ENCODE measurements at regions not wholly inside any gene's neighbourhood (a gene's known extent, or its start where the extent isn't known, plus 50 kb on each side); places are given as distances from the start of the nearest gene placed in this dataset.
"Not testable (repeated sequence)": the region's sequence is repeated elsewhere in the genome, so short reads cannot be mapped to it uniquely, and the experiment has no call there.

GRCh38 chr3:99586701-99587100, 51.7 kb upstream of the COL8A1 start:
- DNase-seq (ENCODE audit: low read depth in 1 of 2, low spot score in 1 of 2), result no peak

GRCh38 chr3:99579965-99580364, 58.4 kb upstream of the COL8A1 start:
- no peak for DNase-seq (ENCODE audit: low read depth in 1 of 2, low spot score in 1 of 2)

GRCh38 chr3:99579246-99579645, 59.1 kb upstream of the COL8A1 start:
- DNase-seq (ENCODE audit: low read depth in 1 of 2, low spot score in 1 of 2), result no peak

- no peak for DNase-seq (ENCODE audit: low read depth in 1 of 2, low spot score in 1 of 2)
Measured at GRCh38 chr3:99578339-99578970, 59.9 kb upstream of the COL8A1 start.

GRCh38 chr3:99576904-99577559, 61.4 kb upstream of the COL8A1 start:
- DNase-seq (ENCODE audit: low read depth in 1 of 2, low spot score in 1 of 2), result no peak

- no peak for DNase-seq (ENCODE audit: low read depth in 1 of 2, low spot score in 1 of 2)
Measured at GRCh38 chr3:99575683-99576082, 62.7 kb upstream of the COL8A1 start.

- no peak for DNase-seq (ENCODE audit: low read depth in 1 of 2, low spot score in 1 of 2)
Measured at GRCh38 chr3:99570061-99570460, 68.3 kb upstream of the COL8A1 start.

- no peak for DNase-seq (ENCODE audit: low read depth in 1 of 2, low spot score in 1 of 2)
Measured at GRCh38 chr3:99568663-99569335, 69.6 kb upstream of the COL8A1 start.

GRCh38 chr3:99565331-99565730, 73.1 kb upstream of the COL8A1 start:
- no peak for DNase-seq (ENCODE audit: low read depth in 1 of 2, low spot score in 1 of 2)

- DNase-seq (ENCODE audit: low read depth in 1 of 2, low spot score in 1 of 2), result no peak
Measured at GRCh38 chr3:99562990-99563607, 75.3 kb upstream of the COL8A1 start.

- DNase-seq (ENCODE audit: low read depth in 1 of 2, low spot score in 1 of 2), result no peak
Measured at GRCh38 chr3:99562138-99562537, 76.3 kb upstream of the COL8A1 start.

GRCh38 chr3:99561056-99561455, 77.3 kb upstream of the COL8A1 start:
- DNase-seq (ENCODE audit: low read depth in 1 of 2, low spot score in 1 of 2), result no peak

- no peak for DNase-seq (ENCODE audit: low read depth in 1 of 2, low spot score in 1 of 2)
Measured at GRCh38 chr3:99559196-99559595, 79.2 kb upstream of the COL8A1 start.

- DNase-seq (ENCODE audit: low read depth in 1 of 2, low spot score in 1 of 2), result not testable (repeated sequence)
Measured at GRCh38 chr3:99555885-99556284, 82.5 kb upstream of the COL8A1 start.

- DNase-seq (ENCODE audit: low read depth in 1 of 2, low spot score in 1 of 2), result no peak
Measured at GRCh38 chr3:99551520-99551919, 86.9 kb upstream of the COL8A1 start.

GRCh38 chr3:99549957-99550603, 88.3 kb upstream of the COL8A1 start:
- DNase-seq (ENCODE audit: low read depth in 1 of 2, low spot score in 1 of 2), result no peak

GRCh38 chr3:99549220-99549619, 89.2 kb upstream of the COL8A1 start:
- no peak for DNase-seq (ENCODE audit: low read depth in 1 of 2, low spot score in 1 of 2)

GRCh38 chr3:99548674-99549073, 89.7 kb upstream of the COL8A1 start:
- DNase-seq (ENCODE audit: low read depth in 1 of 2, low spot score in 1 of 2), result no peak

- no peak for DNase-seq (ENCODE audit: low read depth in 1 of 2, low spot score in 1 of 2)
Measured at GRCh38 chr3:99545941-99546580, 92.3 kb upstream of the COL8A1 start.

GRCh38 chr3:99544786-99545281, 93.6 kb upstream of the COL8A1 start:
- DNase-seq (ENCODE audit: low read depth in 1 of 2, low spot score in 1 of 2), result no peak

- no peak for DNase-seq (ENCODE audit: low read depth in 1 of 2, low spot score in 1 of 2)
Measured at GRCh38 chr3:99543796-99544195, 94.6 kb upstream of the COL8A1 start.

Measured in activated CD4-positive, alpha-beta T cell treated with anti-CD3 and anti-CD28 coated beads, Interleukin-2, amount 50 U/mL, for 24 hours (primary cell).